SK-N-SH (cell line): ENCODE measurements at regions not wholly inside any gene's neighbourhood (a gene's known extent, or its start where the extent isn't known, plus 50 kb on each side); places are given as distances from the start of the nearest gene placed in this dataset.

Experiments used
- CTCF ChIP-seq: fragments of 200-600 bp; sonication (generic); IDR thresholded peaks from 2 replicates; pipeline ENCODE4 v1.6.1; 2017; ENCODE audit warnings: antibody characterized with exemption, mild to moderate bottlenecking, moderate library complexity
- EP300 ChIP-seq, 2 experiments: IDR thresholded peaks; 2 replicates each; pipeline versions ENCODE4 v1.4.0 to v1.6.1; 2012; ENCODE audit warnings: borderline replicate concordance in 1 of 2, low read depth in 1 of 2, low read length in 1 of 2
- FOSL2 ChIP-seq: IDR thresholded peaks from 2 replicates; pipeline ENCODE4 v1.4.0; 2012; ENCODE audit warnings: low read depth, mild to moderate bottlenecking, moderate library complexity, borderline replicate concordance
- FOXM1 ChIP-seq: IDR thresholded peaks from 2 replicates; pipeline ENCODE4 v1.4.0; 2012; ENCODE audit warnings: low read depth, mild to moderate bottlenecking
- GATA2 ChIP-seq: sonication (generic); formaldehyde crosslinking; IDR thresholded peaks from 2 replicates; pipeline ENCODE4 v1.5.0; 2020; ENCODE audit warnings: mild to moderate bottlenecking, missing genetic modification reagents
- MEF2A ChIP-seq: IDR thresholded peaks from 2 replicates; pipeline ENCODE4 v1.4.0; 2012; ENCODE audit warnings: low read depth, borderline replicate concordance
- NFIC ChIP-seq: IDR thresholded peaks from 2 replicates; pipeline ENCODE4 v1.4.0; 2012; ENCODE audit warnings: borderline replicate concordance
- PBX3 ChIP-seq: IDR thresholded peaks from 2 replicates; pipeline ENCODE4; 2012
- POLR2AphosphoS5 ChIP-seq: IDR thresholded peaks from 2 replicates; pipeline ENCODE4 v1.6.1; 2012; ENCODE audit warnings: low read depth, low read length
- RCOR1 ChIP-seq: fragments of 150-350 bp; IDR thresholded peaks from 2 replicates; pipeline ENCODE4 v1.6.1; 2017; ENCODE audit warnings: antibody characterized with exemption, low read length
- RFX5 ChIP-seq: IDR thresholded peaks from 2 replicates; pipeline ENCODE4 v1.6.1; 2012; ENCODE audit warnings: mild to moderate bottlenecking, improper control_type of control experiment, low read length

GRCh38 chr10:4283846-4284610 lies 499.0 kb upstream of the KLF6 start:
- TF ChIP-seq CTCF (no peak), FOSL2 (no peak), GATA2 (CRISPR knock-in tag) (no peak), POLR2AphosphoS5 (no peak), EP300 (IDR thresholded peaks at IDR 0.05; ENCODE audit: borderline replicate concordance in 1 of 2, low read depth in 1 of 2, low read length in 1 of 2) (no peak), NFIC (no peak), RFX5 (no peak), MEF2A (no peak), PBX3 (no peak), FOXM1 (no peak), RCOR1 (no peak)
